ENCODE measurements at regions not wholly inside any gene's neighbourhood (a gene's known extent, or its start where the extent isn't known, plus 50 kb on each side); places are given as distances from the start of the nearest gene placed in this dataset.

DNA sequence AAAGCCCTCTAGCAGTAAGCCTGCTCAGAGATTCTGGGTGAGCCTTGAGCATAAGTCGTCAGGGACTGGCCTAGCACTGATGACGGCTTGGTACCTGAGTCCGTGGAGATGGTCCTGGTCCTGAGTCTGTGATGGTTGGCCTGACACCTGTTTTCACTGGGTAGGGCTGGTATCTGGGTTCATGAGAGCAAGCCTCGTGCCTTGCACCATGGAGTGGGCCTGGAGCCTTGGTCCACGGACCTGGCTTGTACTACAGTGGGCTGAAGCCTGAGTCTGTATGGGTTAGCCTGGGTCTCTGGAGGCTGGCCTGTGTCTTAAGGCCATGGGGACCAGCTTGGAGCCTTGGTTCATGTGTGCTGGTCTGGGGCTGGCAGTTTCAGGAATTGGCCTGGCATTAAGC, 310.3 kb upstream of the ISL1 start:
- 96% methylated on average over 5 of the region's 5 CpGs for WGBS (ENCODE audit: low lambda C conversion rate, missing lambda C conversion rate)
- no peak overlapping the region for H2AFZ ChIP-seq
- no peak overlapping the region for H3K4me3 ChIP-seq
- TF ChIP-seq, protein P1, sequence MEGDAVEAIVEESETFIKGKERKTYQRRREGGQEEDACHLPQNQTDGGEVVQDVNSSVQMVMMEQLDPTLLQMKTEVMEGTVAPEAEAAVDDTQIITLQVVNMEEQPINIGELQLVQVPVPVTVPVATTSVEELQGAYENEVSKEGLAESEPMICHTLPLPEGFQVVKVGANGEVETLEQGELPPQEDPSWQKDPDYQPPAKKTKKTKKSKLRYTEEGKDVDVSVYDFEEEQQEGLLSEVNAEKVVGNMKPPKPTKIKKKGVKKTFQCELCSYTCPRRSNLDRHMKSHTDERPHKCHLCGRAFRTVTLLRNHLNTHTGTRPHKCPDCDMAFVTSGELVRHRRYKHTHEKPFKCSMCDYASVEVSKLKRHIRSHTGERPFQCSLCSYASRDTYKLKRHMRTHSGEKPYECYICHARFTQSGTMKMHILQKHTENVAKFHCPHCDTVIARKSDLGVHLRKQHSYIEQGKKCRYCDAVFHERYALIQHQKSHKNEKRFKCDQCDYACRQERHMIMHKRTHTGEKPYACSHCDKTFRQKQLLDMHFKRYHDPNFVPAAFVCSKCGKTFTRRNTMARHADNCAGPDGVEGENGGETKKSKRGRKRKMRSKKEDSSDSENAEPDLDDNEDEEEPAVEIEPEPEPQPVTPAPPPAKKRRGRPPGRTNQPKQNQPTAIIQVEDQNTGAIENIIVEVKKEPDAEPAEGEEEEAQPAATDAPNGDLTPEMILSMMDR (IDR thresholded peaks at IDR 0.05; ENCODE audit: poor library complexity), result no peak
- TF ChIP-seq EZH2 (IDR thresholded peaks at IDR 0.05; ENCODE audit: borderline replicate concordance) (no peak), EZH2phosphoT487 (IDR thresholded peaks at IDR 0.05; ENCODE audit: low read depth, severe bottlenecking, unreplicated experiment) (no peak)
- no peaks in the 10 kb centered on the region for H3K27me3 ChIP-seq
- peaks cover 6% of the 10 kb centered on the region for H3K9me3 ChIP-seq (ENCODE audit: low read depth)
- H3K9me2 ChIP-seq (replicated peaks; ENCODE audit: insufficient read depth), result no peaks in the 10 kb centered on the region
- H3K79me2 ChIP-seq, result no peaks in the 10 kb centered on the region
- H4K20me1 ChIP-seq (ENCODE audit: insufficient read depth, poor library complexity, severe bottlenecking), result no peaks in the 10 kb centered on the region
- H3K36me3 ChIP-seq (replicated peaks; ENCODE audit: insufficient read depth, low read depth), result no peaks in the 10 kb centered on the region
- H3K27ac ChIP-seq, result no peak overlapping the region
- H3K4me1 ChIP-seq (ENCODE audit: insufficient read depth), result no peaks in the 10 kb centered on the region
- no peak overlapping the region for H3K4me2 ChIP-seq
- no peak for DNase-seq (ENCODE audit: low spot score)

DNA sequence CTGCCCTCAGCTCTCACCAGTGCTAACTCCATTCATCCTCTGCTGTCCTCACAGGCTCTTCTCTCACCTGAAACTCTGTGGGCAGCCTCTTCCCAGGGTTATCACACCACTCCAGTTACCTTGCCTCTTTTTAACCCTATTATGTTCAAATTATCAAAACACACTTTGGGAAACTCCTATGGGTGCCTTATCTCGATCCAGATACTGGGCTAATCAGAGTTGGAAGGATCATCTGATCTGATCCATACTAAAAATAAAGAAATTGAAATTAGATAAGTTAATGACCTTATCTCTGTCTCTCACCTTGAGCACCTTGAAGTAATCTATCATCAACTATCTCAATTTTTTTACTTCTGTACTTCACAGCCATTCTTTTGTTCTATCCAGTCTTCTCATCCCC, 300.5 kb upstream of the ISL1 start:
- TF ChIP-seq, protein P1 (IDR thresholded peaks at IDR 0.05; ENCODE audit: poor library complexity), result no peak
- no peak for TF ChIP-seq EZH2 (IDR thresholded peaks at IDR 0.05; ENCODE audit: borderline replicate concordance)
- TF ChIP-seq EZH2phosphoT487 (IDR thresholded peaks at IDR 0.05; ENCODE audit: low read depth, severe bottlenecking, unreplicated experiment), result no peak

DNA sequence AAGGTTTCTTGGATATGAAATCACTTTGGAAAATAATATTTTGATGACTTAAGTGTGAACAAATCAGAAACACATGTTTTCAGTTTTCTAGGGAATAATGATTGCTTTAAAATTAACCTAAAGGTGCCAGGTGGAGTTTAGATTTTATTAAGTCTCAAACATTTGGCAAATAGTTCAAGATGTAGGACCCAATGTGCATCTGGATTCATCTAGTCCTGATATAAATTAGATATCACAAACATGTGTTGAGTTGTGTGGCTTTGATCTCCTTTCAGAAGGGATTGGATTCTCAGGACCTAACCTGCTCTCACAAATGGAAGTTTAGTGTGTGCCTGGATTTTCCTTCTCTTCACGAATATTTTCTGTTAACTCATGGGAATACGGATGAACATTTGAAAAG, 291.4 kb upstream of the ISL1 start:
- TF ChIP-seq EZH2phosphoT487 (IDR thresholded peaks at IDR 0.05; ENCODE audit: low read depth, severe bottlenecking, unreplicated experiment), result no peak
- TF ChIP-seq, protein P1 (IDR thresholded peaks at IDR 0.05; ENCODE audit: poor library complexity), result no peak
- no peak for TF ChIP-seq EZH2 (IDR thresholded peaks at IDR 0.05; ENCODE audit: borderline replicate concordance)
- 74% methylated on average over 2 of the region's 2 CpGs for WGBS (ENCODE audit: low lambda C conversion rate, missing lambda C conversion rate)
- no peak for DNase-seq (ENCODE audit: low spot score)
- Histone ChIP-seq H4K20me1 (ENCODE audit: insufficient read depth, poor library complexity, severe bottlenecking) (no peaks in the 10 kb centered on the region), H3K4me3 (no peak overlapping the region), H3K9me3 (ENCODE audit: low read depth) (no peaks in the 10 kb centered on the region), H3K36me3 (replicated peaks; ENCODE audit: insufficient read depth, low read depth) (no peaks in the 10 kb centered on the region), H3K27me3 (no peaks in the 10 kb centered on the region), H3K27ac (no peak overlapping the region), H2AFZ (no peak overlapping the region), H3K4me2 (no peak overlapping the region), H3K4me1 (ENCODE audit: insufficient read depth) (no peaks in the 10 kb centered on the region), H3K9me2 (replicated peaks; ENCODE audit: insufficient read depth) (no peaks in the 10 kb centered on the region), H3K79me2 (no peaks in the 10 kb centered on the region)

More for the DNA sequence above, 300.5 kb upstream of the ISL1 start:
- Histone ChIP-seq H3K27ac (no peak overlapping the region), H3K4me1 (ENCODE audit: insufficient read depth) (no peaks in the 10 kb centered on the region), H3K4me2 (no peak overlapping the region), H3K9me3 (ENCODE audit: low read depth) (no peaks in the 10 kb centered on the region), H3K27me3 (no peaks in the 10 kb centered on the region), H3K9me2 (replicated peaks; ENCODE audit: insufficient read depth) (no peaks in the 10 kb centered on the region), H4K20me1 (ENCODE audit: insufficient read depth, poor library complexity, severe bottlenecking) (no peaks in the 10 kb centered on the region), H2AFZ (no peak overlapping the region), H3K36me3 (replicated peaks; ENCODE audit: insufficient read depth, low read depth) (no peaks in the 10 kb centered on the region), H3K79me2 (no peaks in the 10 kb centered on the region), H3K4me3 (no peak overlapping the region)
- DNase-seq (ENCODE audit: low spot score), result no peak
- 33% methylated on average over 1 of the region's 1 CpG for WGBS (ENCODE audit: low lambda C conversion rate, missing lambda C conversion rate)

DNA sequence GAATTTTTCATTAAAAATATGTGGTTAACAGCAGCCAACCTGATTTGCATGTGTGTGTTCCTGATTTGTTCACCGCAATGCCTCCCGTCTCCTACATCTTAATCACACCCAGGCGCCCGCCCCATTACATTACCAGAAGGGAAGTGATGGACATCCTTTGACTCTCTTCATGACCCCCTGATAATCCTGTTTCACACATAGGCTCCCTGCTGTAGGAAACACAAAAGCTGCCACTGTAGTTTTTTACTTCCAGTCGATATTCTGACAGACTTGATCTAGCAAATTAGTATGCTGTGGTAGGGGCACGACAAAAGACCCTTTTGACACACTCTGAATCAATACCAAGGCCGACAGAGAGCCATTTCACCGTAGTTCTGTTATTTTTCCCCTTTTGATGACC, 287.8 kb upstream of the ISL1 start:
- H3K9me2 ChIP-seq (replicated peaks; ENCODE audit: insufficient read depth), result no peaks in the 10 kb centered on the region
- H3K79me2 ChIP-seq, result no peaks in the 10 kb centered on the region
- no peaks in the 10 kb centered on the region for H3K27me3 ChIP-seq
- no peak overlapping the region for H3K27ac ChIP-seq
- no peaks in the 10 kb centered on the region for H3K9me3 ChIP-seq (ENCODE audit: low read depth)
- no peak for DNase-seq (ENCODE audit: low spot score)
- 76% methylated on average over 8 of the region's 8 CpGs for WGBS (ENCODE audit: low lambda C conversion rate, missing lambda C conversion rate)
- H4K20me1 ChIP-seq (ENCODE audit: insufficient read depth, poor library complexity, severe bottlenecking), result no peaks in the 10 kb centered on the region
- H2AFZ ChIP-seq, result no peak overlapping the region
- H3K4me3 ChIP-seq, result no peak overlapping the region
- H3K4me2 ChIP-seq, result no peak overlapping the region
- no peaks in the 10 kb centered on the region for H3K4me1 ChIP-seq (ENCODE audit: insufficient read depth)
- no peak for TF ChIP-seq EZH2 (IDR thresholded peaks at IDR 0.05; ENCODE audit: borderline replicate concordance)
- TF ChIP-seq, protein P1 (IDR thresholded peaks at IDR 0.05; ENCODE audit: poor library complexity), result no peak
- TF ChIP-seq EZH2phosphoT487 (IDR thresholded peaks at IDR 0.05; ENCODE audit: low read depth, severe bottlenecking, unreplicated experiment), result no peak
- no peaks in the 10 kb centered on the region for H3K36me3 ChIP-seq (replicated peaks; ENCODE audit: insufficient read depth, low read depth)

All from hepatocyte (in vitro differentiated cells).